Type B pancreatic cell (in vitro differentiated cells): ENCODE measurements at regions not wholly inside any gene's neighbourhood (a gene's known extent, or its start where the extent isn't known, plus 50 kb on each side); places are given as distances from the start of the nearest gene placed in this dataset.
A peak's percentile ranks its signal among the peaks of the same experiment; 100 is the strongest.
"Not testable (repeated sequence)": the region's sequence is repeated elsewhere in the genome, so short reads cannot be mapped to it uniquely, and the experiment has no call there.

ENCODE experiments used
- DNase-seq: peaks from one replicate; pipeline ENCODE4 v3.0.0; 2021; ENCODE audit warnings: mixed read lengths; ENCODE audit not compliant: unreplicated experiment; ENCODE audit errors: extremely low spot score
- H3K27ac Mint-ChIP-seq: 2 replicates; pipeline ENCODE4 v1.8.0; 2021; ENCODE audit warnings: mild to moderate bottlenecking, mixed read lengths
- H3K27me3 Mint-ChIP-seq: 2 replicates; pipeline ENCODE4 v1.8.0; 2021; ENCODE audit warnings: mixed read lengths
- H3K36me3 Mint-ChIP-seq: 2 replicates; pipeline ENCODE4 v1.8.0; 2021; ENCODE audit warnings: mixed read lengths
- H3K4me1 Mint-ChIP-seq: one replicate; pipeline ENCODE4 v1.8.0; 2021; ENCODE audit warnings: mixed read lengths; ENCODE audit not compliant: unreplicated experiment
- H3K4me3 Mint-ChIP-seq: 2 replicates; pipeline ENCODE4 v1.8.0; 2021; ENCODE audit warnings: mild to moderate bottlenecking, mixed read lengths
- H3K9me3 Mint-ChIP-seq: 2 replicates; pipeline ENCODE4 v1.8.0; 2021; ENCODE audit warnings: mixed read lengths
- CTCF ChIP-seq: fragments of 200-600 bp; sonication (generic); conservative IDR thresholded peaks from 2 replicates; pipeline ENCODE4 v1.5.0; 2021; ENCODE audit warnings: antibody characterized with exemption, mild to moderate bottlenecking

- peaks cover 33% of the 10 kb centered on the region for H3K4me1 Mint-ChIP-seq
- TF ChIP-seq CTCF: no peak
- H3K4me3 Mint-ChIP-seq: no peak overlapping the region
- H3K27me3 Mint-ChIP-seq: peaks cover 66% of the 10 kb centered on the region
- H3K9me3 Mint-ChIP-seq: no peaks in the 10 kb centered on the region
- H3K36me3 Mint-ChIP-seq: no peaks in the 10 kb centered on the region
- no peak overlapping the region for H3K27ac Mint-ChIP-seq
- no peak for DNase-seq
Observed at GRCh38 chr16:87048730-87049115, 268.5 kb downstream of the C16orf95 start.

- not testable (repeated sequence) for H3K9me3 Mint-ChIP-seq, H3K27ac Mint-ChIP-seq, H3K4me3 Mint-ChIP-seq, H3K36me3 Mint-ChIP-seq, DNase-seq
- H3K27me3 Mint-ChIP-seq: peaks cover 62% of the 10 kb centered on the region
- peaks cover 29% of the 10 kb centered on the region for H3K4me1 Mint-ChIP-seq
Observed at GRCh38 chr16:87049216-87049615, 268.0 kb downstream of the C16orf95 start.

GRCh38 chr16:87050142-87050541, 267.1 kb downstream of the C16orf95 start:
- no peak for DNase-seq
- no peak overlapping the region for H3K4me3 Mint-ChIP-seq
- H3K9me3 Mint-ChIP-seq: peaks cover 5% of the 10 kb centered on the region
- H3K27ac Mint-ChIP-seq: no peak overlapping the region
- H3K27me3 Mint-ChIP-seq: peaks cover 65% of the 10 kb centered on the region
- no peaks in the 10 kb centered on the region for H3K36me3 Mint-ChIP-seq
- no peak for TF ChIP-seq CTCF
- H3K4me1 Mint-ChIP-seq: peaks cover 26% of the 10 kb centered on the region

GRCh38 chr16:87051526-87052320, 265.5 kb downstream of the C16orf95 start:
- no peak for DNase-seq
- no peak overlapping the region for H3K27ac Mint-ChIP-seq
- H3K9me3 Mint-ChIP-seq: peaks cover 5% of the 10 kb centered on the region
- H3K4me1 Mint-ChIP-seq: peaks cover 27% of the 10 kb centered on the region
- no peaks in the 10 kb centered on the region for H3K36me3 Mint-ChIP-seq
- TF ChIP-seq CTCF: no peak
- H3K4me3 Mint-ChIP-seq: no peak overlapping the region
- H3K27me3 Mint-ChIP-seq: peaks cover 71% of the 10 kb centered on the region

- no peak for DNase-seq
- no peak overlapping the region for H3K27ac Mint-ChIP-seq
- peaks cover 19% of the 10 kb centered on the region for H3K4me1 Mint-ChIP-seq
- peaks cover 5% of the 10 kb centered on the region for H3K9me3 Mint-ChIP-seq
- H3K27me3 Mint-ChIP-seq: peaks cover 65% of the 10 kb centered on the region
- no peaks in the 10 kb centered on the region for H3K36me3 Mint-ChIP-seq
- TF ChIP-seq CTCF: no peak
- no peak overlapping the region for H3K4me3 Mint-ChIP-seq
Observed at GRCh38 chr16:87052506-87052905, 264.7 kb downstream of the C16orf95 start.

- Mint-ChIP-seq H3K27ac (no peak overlapping the region), H3K4me1 (peaks cover 11% of the 10 kb centered on the region), H3K27me3 (peaks cover 58% of the 10 kb centered on the region), H3K9me3 (peaks cover 5% of the 10 kb centered on the region), H3K36me3 (no peaks in the 10 kb centered on the region), H3K4me3 (no peak overlapping the region)
- TF ChIP-seq CTCF: peak; percentile 62
- no peak for DNase-seq
Observed at GRCh38 chr16:87053016-87053982, 263.9 kb downstream of the C16orf95 start.
